ENCODE measurements at regions not wholly inside any gene's neighbourhood (a gene's known extent, or its start where the extent isn't known, plus 50 kb on each side); places are given as distances from the start of the nearest gene placed in this dataset.

GRCh38 chr11:109564241-109564640 lies 142.3 kb downstream of the C11orf87 start:
- peak; percentile 70 for FAIRE-seq

- no peak for FAIRE-seq
Measured at GRCh38 chr11:109582470-109582869, 160.5 kb downstream of the C11orf87 start.

GRCh38 chr11:109584001-109584972 lies 162.3 kb downstream of the C11orf87 start:
- FAIRE-seq: no peak

DNA sequence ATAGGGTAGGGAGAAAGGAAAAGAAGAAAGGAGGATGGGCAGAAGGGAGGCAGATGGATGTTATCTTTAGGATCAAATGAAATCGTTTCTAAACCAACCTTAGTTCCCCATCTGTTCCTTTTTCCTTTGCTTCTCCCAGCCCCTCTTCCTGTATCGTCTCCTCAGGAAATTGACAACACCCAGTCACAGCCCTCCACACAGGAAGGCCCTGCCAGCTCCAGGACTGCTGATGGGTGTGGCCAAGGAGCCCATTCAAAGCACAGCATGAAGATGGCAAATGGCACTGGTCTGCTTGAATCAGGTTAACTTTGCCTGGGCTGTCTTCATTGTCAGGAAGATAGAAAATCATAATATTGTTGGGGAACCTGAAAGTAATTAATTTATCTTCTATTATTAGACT lies 164.8 kb downstream of the C11orf87 start:
- no peak for FAIRE-seq

DNA sequence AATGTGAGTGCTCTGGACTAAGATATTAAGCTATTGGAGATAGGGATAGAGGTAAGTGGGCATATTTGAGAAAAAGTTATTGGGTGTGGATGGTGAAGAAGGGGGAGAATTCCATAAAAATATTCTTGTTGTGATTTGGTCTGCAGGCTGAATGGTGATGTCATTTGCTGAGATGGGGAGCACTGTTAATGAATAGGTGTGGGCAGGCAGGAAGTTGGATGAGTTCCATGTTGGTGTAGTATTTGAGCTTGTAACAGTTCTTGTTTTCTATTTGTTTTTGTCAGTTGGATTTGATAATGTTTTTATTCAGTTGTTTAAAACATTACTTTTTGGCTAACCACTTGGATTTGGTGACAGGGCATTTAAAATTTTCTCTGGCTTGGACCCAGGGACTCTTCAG lies 168.8 kb downstream of the C11orf87 start:
- no peak for FAIRE-seq

GRCh38 chr11:109597336-109597735 lies 175.3 kb downstream of the C11orf87 start:
- FAIRE-seq: no peak

DNA sequence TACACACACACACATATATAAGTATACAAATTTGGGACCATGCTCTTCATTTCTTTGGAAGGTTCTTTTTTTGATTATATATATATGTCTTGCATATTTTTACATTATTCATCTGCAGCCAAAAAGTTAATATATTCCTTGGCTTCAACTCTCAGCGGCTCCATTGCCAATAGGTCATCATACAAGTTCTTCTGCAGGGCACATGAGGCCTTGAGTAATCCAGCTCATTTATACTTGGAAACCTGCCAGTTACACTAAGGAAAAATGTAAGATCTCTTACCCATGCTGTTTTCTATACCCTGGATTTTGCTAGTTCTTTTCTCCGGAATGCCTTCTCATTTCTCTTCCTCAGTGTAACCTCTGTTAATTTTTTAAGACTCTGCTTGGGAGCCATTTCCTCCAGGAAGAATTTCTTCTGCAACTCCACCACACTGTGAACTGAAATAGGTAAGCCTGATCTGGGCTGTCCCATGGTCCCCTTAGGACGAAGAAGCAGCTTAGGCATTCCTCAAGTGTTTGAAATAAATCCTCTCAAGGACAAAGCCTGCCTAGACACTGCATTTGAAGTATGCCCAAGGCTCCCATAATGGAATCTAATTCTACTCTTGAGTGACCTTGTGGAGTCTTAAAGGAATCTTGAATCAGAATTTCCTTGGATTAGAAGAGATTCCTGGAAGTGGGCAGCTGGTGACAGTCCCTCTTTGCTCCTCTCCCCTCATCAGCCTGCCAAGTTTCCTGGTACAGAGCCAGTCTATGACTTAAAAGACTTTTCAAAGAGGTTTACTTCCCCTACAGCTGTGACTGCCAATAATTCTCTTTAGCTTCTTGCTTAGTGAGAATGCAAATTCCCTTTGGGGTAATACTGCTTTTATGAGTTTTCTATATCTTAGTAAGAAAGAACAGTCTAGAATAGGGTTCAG lies 182.8 kb downstream of the C11orf87 start:
- no peak for FAIRE-seq

GRCh38 chr11:109606256-109606655 lies 184.3 kb downstream of the C11orf87 start:
- no peak for FAIRE-seq

- FAIRE-seq: peak; percentile 21
Measured at GRCh38 chr11:109609454-109610185, 187.6 kb downstream of the C11orf87 start.

GRCh38 chr11:109612496-109612895 lies 190.5 kb downstream of the C11orf87 start:
- no peak for FAIRE-seq

DNA sequence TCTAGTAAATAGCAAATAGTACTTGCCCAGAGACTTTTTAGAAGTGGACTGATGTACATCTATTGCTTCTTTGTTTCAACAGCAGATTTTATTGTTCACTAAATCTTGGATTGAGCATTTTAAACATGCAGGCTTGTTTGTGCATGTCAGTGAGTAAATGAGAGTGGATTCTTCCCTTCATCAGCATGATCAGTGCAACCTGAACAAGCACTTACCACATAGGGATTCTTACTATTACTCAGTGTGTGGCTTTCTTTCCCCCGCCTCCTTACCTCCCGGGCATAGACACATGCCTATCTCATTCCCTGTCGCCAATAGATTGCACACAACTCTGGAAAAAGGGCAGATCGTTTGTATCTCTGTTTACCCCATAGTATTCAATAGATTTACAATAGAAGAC lies 197.5 kb downstream of the C11orf87 start:
- no peak for FAIRE-seq

- FAIRE-seq: no peak
Measured at GRCh38 chr11:109629734-109630133, 207.7 kb downstream of the C11orf87 start.

GRCh38 chr11:109641549-109641948 lies 219.6 kb downstream of the C11orf87 start:
- FAIRE-seq: no peak

GRCh38 chr11:109644152-109644551 lies 222.2 kb downstream of the C11orf87 start:
- FAIRE-seq: no peak

DNA sequence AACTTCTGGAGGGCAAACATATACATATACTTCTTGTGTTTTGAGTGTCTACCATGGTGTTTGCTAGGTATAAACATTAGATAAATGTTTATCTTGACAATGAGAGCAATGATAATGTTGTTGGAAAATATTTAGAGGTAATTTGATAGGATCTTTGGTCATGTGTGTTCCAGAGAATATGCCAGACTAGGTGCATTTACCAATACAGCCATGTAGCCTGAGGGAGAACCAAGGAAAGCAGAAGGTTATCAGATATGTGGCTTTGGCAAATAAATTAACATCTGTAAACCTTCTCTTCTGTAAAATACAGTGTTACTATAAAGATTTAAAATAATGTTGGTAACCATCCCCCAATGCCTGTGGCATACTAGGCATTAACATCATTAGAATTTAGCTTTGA lies 226.8 kb downstream of the C11orf87 start:
- no peak for FAIRE-seq

DNA sequence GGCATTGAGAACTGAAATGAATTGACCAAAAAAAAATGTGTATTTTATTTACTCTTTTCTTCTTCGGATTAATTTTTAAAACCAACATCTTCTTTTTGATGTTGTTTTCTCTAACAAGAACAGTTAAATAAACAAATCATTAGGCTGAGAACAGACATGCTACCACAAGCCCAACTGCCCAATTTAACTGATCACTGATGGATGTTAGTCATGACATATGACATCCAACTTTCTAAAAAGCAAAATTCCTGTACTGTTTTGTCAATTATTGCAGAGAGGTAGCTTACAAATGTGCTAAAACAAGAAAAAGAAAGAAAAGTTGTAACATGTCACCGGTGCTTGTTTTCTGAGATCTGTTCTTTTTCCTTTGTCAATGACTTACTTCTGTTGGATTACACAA lies 232.1 kb downstream of the C11orf87 start:
- FAIRE-seq: no peak

DNA sequence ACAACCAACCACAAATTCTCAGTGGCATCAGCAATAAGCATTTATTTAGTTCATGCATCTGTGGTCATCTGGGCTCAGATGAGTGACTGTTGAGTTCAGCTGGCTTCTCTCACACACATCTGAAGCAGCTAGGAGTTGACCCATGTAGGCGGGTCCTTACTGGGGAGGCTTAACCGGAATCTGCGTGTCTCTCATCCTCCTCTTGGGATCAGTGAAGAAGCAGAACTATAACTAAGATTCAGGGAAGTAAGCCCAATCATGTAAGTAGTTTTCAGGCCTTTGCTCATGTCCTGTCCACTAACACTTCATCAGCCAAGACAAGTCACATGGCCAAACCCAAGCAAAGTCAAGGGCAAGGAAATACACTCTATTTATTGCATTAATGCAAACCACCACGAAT lies 236.2 kb downstream of the C11orf87 start:
- FAIRE-seq: no peak

- FAIRE-seq: no peak
Measured at GRCh38 chr11:109667719-109668118, 245.7 kb downstream of the C11orf87 start.

DNA sequence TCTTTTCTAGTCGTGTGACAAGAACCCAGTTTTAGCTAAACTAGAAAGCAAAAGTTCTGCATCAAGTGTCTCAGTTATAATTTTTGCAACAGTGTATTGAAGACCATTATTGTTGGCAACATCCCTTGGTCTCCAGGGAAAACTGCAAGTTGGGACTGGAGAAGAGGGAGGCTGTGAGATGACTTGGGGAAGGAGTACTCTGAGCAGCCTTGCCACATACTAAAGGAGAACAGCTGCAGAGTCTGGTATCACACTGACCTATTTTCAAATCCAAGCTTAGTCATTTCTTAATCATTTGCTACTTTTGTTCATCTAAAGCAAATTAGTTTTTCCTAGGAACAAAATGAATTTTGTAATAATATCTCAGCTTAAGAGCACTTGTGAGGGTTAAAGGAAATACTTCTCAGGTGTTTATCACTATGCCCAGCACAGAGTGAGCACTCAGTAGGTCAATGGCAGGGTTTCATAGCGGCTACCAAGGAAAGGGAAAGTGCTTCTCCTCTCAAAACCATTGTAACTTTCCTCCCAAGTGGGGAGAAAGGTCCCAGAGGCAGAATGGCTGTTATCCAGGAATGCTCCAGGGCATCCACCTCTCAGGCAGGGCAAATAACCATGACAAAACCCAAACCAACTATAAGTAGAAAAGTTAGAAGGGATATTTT lies 247.1 kb downstream of the C11orf87 start:
- FAIRE-seq: no peak

DNA sequence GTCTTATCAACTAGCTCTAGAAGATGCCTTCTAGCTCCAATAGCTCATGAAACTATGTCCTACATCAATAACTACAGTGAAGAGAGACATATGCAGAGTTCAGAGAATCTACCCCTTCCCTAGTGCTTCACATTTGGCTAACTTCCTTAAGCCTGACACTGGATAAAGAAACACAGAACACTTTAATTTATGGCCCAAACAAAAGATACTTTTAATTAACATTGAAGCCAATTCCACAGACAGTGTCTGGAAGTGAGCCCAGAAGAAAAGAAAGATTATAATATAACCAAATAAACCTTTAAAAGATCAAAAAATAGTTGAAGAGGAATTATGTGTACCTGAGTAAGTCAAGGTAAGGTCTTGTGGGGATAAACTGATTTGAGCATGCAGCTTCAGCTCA lies 255.2 kb downstream of the C11orf87 start:
- FAIRE-seq: no peak

DNA sequence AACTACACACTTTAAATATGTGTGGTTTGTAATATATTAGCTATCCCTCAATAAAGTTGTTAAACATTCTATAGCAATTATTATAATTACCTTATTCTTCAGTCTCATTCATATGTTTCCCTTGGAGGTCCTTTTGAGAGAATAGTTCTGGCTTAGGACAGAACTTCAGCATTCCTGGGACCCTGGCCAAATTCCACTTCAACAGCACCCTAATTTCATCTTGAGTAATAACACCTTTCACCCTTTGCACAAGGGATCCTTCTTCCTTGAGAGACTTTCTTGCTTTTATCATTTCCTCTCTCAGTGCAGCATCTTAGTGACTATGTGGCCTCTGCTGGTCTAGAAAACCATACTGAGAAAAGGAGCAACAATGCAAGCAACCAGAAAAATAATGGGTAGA lies 255.9 kb downstream of the C11orf87 start:
- FAIRE-seq: no peak

GRCh38 chr11:109680127-109680526 lies 258.1 kb downstream of the C11orf87 start:
- no peak for FAIRE-seq

Measured in endometrium (tissue), 2 donors.